Keratinocyte (primary cell): ENCODE measurements at regions not wholly inside any gene's neighbourhood (a gene's known extent, or its start where the extent isn't known, plus 50 kb on each side); places are given as distances from the start of the nearest gene placed in this dataset.

Experiments
- EZH2 ChIP-seq: IDR thresholded peaks from one replicate; pipeline ENCODE4 v1.6.1; 2012; ENCODE audit warnings: inconsistent platforms, mild to moderate bottlenecking, low read length, moderate library complexity
- TF ChIP-seq, protein P1 (sequence below), 3 experiments: IDR thresholded peaks in 1 of 3; conservative IDR thresholded peaks in 1 of 3; optimal IDR thresholded peaks in 1 of 3; 2 replicates in 2 of 3; 3 replicates in 1 of 3; pipeline versions ENCODE3 to v1.5.1; 2011; ENCODE audit warnings: low read length in 3 of 3, mild to moderate bottlenecking in 3 of 3, moderate library complexity in 2 of 3, control low read depth in 1 of 3, inconsistent platforms in 1 of 3; ENCODE audit not compliant: insufficient read depth in 2 of 3; ENCODE audit errors: extremely low read depth in 1 of 3

GRCh38 chr4:79651456-79651855 lies 243.4 kb upstream of the GK2 start:
- TF ChIP-seq EZH2 = no peak
- TF ChIP-seq, protein P1, sequence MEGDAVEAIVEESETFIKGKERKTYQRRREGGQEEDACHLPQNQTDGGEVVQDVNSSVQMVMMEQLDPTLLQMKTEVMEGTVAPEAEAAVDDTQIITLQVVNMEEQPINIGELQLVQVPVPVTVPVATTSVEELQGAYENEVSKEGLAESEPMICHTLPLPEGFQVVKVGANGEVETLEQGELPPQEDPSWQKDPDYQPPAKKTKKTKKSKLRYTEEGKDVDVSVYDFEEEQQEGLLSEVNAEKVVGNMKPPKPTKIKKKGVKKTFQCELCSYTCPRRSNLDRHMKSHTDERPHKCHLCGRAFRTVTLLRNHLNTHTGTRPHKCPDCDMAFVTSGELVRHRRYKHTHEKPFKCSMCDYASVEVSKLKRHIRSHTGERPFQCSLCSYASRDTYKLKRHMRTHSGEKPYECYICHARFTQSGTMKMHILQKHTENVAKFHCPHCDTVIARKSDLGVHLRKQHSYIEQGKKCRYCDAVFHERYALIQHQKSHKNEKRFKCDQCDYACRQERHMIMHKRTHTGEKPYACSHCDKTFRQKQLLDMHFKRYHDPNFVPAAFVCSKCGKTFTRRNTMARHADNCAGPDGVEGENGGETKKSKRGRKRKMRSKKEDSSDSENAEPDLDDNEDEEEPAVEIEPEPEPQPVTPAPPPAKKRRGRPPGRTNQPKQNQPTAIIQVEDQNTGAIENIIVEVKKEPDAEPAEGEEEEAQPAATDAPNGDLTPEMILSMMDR (optimal IDR thresholded peaks at IDR 0.05 in 1 of 3, IDR thresholded peaks at IDR 0.05 in 1 of 3, conservative IDR thresholded peaks at IDR 0.05 in 1 of 3; ENCODE audit: extremely low read depth in 1 of 3, insufficient read depth in 2 of 3, low read length in 3 of 3) = no peak
